HS-5 (cell line): ENCODE measurements at regions not wholly inside any gene's neighbourhood (a gene's known extent, or its start where the extent isn't known, plus 50 kb on each side); places are given as distances from the start of the nearest gene placed in this dataset.
"Not testable (repeated sequence)": the region's sequence is repeated elsewhere in the genome, so short reads cannot be mapped to it uniquely, and the experiment has no call there.

Experiments
- DNase-seq: peaks from one replicate; pipeline ENCODE4 v3.0.0-alpha.2; 2012; ENCODE audit warnings: low read depth

DNA sequence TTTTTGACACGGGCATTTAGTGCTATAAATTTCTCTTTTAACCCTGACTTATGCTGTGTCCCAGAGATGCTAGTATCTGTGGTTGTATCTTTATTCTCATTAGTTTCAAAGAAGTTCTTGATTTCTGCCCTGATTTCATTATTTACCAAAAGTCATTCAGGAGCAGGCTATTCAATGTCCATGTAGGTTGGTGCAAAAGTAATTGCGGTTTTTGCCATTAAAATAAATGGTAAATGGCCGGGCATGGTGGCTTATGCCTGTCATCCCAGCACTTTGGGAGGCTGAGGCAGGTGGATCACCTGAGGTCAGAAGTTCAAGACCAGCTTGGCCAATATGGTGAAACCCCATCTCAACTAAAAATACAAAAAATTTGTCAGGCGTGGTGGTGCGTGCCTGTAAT lies 1097.4 kb upstream of the SLIT2 start:
- not testable (repeated sequence) for DNase-seq

DNA sequence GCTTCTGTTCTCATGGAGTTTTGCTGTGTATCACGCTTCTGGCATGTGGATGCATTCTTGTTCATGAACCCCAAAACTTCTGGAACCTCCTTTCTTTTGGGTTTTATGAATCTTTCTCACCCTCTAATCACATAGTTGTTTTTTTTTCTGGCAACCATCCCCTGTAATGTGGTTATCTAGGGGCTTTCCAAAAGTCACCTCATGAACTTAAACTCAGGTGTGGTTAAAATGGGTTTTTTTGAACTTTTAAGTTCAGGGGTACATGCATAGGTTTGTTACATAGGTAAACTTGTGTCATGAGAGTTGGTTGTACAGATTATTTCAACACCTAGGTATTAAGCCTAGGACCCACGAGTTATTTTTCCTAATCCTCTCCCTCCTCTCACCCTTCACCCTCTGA lies 1099.4 kb upstream of the SLIT2 start:
- no peak for DNase-seq

DNA sequence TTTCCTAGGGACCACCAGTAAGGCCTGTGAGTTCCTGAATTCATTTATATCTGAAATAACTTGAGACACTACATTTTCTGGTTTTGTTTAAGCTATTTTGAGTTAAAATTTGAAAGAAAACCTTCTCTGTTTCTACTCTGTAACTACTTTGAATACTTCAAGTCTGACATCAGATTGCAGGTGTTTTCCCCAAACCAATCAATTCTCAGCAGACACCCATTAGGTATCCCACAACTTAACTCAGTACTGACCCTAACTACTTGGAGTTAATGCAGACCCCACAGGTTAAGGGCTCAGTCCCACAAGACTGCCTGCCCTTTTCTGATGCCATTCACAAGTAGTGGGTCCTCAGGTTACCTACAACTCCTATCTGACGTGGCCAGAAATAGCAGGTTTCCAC lies 1100.0 kb upstream of the SLIT2 start:
- DNase-seq, result no peak

DNA sequence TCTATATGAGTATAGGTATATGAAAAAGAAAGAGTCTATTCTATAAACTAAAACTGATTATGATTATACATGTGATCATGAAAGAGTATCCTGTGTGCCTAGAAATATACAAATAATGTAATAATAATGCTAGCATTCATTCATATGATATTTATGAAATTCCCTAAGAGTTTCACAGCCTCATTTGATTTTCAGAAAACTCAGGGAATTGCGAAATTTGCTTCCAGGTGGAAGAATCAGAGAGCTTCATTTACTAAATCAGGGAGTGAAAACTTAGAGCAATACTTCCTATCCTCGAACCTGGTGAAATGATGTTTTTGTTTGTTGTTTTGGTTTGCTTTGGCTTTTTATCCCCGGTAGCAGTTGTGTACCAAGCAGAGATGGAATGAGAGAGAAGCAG lies 1105.7 kb upstream of the SLIT2 start:
- no peak for DNase-seq

DNA sequence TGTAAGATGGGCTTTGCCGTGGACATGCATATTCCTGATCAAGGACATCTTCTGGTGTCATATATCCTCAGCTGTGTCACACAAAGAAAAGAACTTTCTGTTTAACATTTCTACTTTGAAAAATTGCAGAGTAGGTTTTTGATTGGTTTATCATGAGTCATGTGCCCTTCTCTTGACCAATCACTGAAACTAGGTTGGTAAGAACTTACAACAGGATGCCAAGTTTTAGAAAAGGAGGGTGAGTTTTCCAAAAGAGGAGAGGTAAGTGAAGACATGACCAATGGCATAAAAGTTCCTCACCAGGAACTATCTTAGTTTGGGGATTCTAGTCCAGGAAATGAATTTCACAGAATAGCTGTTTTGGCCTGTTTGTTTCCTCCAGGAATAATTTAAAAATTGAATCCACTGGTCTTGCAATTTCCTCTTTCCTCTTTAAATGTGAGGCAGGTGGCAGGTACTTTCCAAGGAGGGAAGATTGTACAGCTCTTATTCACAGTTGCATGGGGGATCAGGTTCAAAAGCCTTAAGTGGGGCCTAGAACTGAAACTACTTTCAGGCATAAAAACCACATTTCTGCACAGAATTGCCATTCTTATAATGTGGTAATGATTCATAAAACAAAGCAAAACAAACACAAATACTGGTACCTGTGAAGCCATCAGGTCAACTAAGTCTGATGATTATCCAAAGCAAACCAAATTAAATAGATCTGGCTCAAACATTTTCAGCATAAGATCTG lies 1114.5 kb upstream of the LCORL start:
- DNase-seq, result no peak

DNA sequence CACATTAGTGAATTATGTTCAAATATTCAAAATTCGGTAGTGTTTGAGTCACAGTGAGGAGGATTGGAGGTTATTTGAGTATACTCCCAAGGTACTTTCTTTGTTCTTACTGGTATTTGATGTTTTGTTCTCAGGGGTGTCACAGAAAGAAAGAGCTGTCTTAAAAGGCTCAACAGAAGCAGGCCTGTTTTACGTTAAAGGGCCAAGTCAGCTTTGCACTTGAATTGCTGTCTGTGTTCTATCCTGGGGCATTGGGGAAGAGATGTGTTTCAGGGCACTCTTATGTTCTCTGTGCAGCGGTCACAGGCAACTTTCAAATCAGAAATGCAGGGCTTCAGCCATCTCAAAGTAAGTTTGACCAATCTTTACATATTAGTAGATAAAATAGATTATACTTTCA lies 1113.1 kb upstream of the LCORL start:
- DNase-seq, result no peak

DNA sequence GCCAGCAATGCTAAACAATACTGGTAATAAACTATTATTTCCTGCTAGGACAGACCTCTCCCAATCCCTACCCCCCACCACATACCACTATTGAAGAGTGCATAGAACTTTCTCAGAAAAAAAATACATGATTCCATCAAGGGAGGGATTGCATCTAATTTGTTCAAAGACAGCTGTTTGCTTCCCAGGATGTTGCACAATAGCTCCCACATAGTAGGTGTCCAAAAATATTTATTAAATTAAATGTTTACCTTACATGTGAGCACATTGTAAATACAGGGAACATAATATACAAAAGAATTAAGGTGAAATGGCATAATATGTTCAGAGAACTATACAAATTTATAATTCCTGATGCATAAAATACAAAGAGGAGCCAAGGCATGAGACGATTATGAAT lies 1111.8 kb upstream of the LCORL start:
- no peak for DNase-seq

DNA sequence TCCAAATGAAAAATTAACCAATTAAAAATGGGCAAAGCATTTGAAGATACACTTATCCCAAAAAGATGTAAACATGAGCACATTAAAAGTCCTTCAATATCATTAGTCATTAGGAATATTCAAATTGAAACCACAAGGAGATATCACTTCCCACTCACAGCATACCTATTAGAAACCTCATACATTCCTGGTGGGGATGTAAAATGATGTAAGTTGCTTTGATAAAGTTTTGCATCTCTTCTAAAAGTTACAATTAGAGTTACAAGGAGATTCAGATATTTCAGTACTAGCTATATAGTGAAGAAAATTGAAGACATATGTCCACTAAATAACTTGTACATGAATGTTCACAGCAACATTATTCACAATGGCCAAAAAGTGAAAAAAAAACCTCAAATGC lies 1109.3 kb upstream of the LCORL start:
- DNase-seq, result peak; percentile 72

DNA sequence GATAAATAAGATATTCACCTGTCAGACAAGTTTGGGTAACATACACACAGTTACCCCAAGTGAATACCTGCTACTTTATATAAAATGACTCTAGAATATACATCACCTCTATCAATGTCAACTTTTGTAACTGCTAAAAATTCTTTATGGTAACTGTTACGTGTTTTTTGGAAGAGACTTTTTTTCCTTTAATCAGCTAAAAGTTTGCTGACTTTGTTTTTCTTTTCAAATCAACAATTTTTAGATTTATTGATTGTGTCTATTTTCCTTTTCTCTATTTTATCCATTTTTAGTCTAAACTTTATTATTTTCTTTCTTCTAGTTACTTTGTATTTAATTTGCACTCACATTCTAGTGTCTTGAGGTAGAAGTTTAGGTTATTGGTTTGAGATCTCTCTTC lies 1106.6 kb upstream of the LCORL start:
- DNase-seq, result no peak

DNA sequence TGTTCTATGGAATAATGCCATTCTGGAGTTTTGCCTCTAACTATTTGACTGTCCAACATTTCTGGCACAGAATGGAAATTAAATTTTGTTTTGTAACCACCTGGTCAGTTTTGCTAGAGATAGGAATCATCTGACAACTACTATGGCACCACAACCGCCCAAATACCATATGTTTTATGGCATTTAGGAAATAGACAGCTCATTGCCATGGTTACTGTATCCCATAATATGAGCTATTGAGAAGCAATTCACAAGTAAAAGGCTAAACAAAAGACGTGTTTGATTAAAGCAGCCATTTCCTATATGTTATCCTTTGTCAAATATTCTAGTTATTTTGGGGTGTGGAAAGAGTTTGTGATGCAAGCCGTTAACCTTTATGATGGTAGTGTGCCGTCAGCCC lies 1105.3 kb upstream of the LCORL start:
- no peak for DNase-seq

DNA sequence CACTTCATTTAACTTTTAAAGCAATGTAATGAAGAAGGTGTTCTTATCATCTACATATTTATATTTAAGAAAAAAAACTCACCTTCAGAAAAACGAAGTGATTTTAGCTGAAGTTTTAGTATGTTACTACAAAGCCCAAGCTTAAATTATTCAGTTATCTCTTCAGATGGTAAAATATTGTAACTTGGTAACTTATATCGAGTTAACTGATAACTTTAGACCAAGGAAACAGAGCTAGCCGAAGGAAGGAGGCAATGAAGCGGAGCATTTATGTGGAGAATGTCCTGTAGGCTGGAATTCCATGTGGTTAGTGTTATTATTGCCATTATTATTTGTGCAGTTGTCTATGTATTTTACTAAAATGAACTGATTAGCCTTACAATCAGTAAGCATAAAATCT lies 1102.1 kb upstream of the LCORL start:
- DNase-seq, result no peak

DNA sequence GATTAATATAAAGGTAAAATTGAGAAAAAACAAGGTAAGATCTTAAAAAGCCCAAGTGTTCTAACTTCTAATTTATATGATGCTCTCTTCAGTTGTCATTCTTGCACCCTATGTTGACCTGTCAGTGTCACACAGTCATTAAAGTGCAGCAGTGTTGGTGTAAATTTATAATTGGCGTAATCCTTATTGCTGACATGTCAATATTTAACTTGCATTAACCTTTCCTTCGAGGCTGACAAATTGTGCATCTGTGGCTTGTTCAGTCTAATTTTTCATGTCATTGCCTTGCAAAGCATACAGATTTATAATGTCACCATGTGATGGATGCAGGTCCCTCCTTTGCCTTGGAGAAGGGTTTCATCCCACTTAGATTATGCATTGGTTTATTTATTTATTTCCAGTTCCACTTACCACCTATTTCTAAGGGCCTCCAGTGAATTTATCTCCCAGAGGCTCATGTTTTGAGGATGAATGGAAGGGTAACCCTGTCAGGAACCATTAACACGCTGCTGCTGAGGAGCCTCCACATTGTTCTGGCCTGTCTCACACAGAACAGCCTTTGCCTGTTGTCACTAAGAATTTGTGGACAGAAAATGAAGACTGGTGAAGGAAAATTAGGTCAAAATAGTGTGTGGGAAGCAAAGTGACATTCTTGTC lies 1098.5 kb upstream of the LCORL start:
- DNase-seq, result no peak

DNA sequence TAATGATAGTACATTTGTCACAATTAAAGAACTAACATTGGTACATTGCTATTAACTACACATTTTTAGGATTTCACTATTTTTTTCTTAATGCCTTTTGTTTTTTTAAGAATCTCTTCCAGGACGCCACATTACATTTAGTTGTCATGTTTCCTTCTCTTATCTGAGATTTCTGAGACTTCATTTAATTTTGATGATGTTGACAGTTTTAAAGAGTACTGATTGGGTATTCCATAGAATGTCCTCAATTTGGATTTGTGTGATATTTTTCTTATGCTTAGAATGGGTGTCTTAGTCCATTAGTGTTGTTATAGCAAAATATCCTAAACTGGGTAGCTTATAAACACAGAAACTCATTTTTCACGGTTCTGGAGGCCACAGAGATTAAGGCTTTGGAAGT lies 1095.5 kb upstream of the LCORL start:
- DNase-seq, result no peak

DNA sequence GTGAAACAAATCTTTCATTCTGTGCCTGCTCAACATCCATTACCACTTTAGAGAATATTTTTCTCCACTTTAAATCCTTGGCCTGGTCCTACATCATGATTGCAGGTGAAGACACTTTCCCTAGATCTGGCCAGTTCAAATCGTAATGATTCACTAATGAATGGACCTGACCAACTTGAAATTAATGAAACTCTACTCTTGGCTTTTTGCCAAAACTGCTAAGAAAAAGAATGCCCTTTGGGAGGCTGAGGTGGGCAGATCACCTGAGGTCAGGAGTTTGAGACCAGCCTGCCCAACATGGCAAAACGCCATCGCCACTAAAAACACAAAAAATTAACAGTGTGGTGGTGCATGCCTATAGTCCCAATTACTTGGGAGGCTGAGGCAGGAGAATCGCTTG lies 1082.6 kb upstream of the LCORL start:
- DNase-seq, result no peak

DNA sequence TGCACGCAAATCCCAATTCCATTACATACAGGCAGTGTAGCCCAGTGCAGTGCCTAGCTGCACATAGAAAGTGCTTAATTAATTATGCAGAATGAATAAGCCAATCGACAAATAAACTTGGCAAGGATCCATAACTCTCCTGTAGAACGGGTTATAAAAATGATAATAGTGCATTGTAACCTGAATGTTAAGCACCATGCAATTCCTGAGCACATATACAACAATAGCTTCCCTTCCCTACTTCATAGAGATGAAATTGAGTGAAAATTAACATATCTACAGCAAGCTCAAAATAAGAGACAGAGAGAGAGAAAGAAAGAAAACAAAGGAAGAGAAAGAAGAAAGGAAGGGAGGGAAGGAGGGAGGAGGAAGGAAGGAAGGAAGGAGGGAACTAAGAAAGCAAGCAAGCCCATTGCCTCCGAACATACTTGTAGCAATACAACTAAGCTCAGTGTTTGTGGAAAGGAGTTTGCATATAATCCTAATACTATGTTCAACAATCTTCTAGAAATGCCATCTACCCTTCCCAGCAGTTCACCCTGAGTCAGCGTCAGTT lies 1074.0 kb upstream of the LCORL start:
- DNase-seq, result no peak

DNA sequence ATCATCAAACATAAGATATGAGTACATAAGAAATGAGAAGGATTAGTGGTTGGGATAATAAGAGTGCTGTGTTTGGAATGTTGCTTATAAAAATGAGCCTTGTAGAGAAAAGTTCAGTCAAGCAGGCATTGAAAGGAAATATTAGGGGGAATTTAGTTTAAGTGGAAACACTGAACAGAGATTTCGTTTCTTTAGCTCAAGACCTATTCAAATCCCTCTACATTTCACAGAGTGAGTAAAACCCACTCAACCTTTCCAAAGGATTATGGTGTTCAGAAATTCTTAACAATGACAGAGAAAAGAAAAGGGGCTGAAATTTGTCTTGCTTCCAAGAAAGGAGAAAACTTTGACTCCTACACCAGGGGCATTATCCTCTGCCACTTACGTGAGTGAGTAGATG lies 1072.4 kb upstream of the LCORL start:
- DNase-seq, result no peak

DNA sequence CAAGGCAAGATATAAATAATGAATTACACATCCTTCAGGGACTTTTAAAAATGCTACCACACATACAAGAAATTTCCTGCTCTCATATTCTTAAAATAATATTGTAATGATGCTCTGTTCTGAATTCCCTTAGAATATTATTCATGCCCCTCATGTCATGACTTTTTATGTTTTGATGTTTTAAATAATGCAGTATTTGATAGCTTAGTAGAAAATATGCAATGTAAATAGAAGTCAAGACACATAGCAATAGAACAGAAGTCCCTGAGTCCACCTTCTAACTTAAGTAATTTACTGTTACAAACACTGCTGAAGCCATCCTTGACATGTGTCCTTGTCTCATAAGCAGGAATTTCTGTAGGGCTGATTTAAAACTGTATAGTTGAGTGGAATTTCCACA lies 1071.2 kb upstream of the LCORL start:
- DNase-seq, result no peak

DNA sequence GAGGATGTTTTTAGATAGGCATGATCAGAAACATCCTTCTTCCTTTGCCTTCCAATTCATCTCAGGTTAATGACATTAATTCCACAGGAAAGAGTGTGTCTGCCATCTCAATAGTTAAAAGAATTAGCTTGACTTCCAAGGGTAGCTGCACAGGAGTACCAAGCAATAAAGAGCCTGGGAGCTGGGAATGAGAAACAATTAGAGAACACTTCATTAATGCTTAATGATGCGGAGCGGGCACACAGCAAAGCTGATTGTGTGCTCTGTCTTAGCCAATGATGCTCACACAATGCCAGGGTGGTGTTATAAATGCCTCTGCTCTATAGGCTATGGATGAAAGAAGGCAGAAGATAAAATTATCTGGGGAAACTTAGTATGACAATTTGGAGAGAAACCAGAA lies 1052.5 kb upstream of the LCORL start:
- no peak for DNase-seq

DNA sequence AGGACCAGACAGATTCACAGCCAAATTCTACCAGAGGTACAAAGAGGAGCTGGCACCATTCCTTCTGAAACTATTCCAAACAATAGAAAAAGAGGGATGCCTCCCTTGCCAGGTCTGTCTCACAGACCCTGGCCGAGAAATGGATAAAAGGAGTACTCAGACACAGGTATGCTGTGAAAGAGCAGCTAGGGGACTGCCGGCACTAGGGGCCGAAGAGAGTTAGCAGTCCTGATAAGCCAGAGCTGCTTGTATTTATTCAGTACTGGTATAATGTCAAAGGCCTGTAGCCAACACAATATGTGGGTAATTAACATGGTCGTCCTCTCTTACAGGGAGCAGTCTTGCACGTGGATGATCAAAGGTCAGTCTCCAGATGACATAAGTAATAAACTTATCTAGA lies 1042.1 kb upstream of the LCORL start:
- no peak for DNase-seq

DNA sequence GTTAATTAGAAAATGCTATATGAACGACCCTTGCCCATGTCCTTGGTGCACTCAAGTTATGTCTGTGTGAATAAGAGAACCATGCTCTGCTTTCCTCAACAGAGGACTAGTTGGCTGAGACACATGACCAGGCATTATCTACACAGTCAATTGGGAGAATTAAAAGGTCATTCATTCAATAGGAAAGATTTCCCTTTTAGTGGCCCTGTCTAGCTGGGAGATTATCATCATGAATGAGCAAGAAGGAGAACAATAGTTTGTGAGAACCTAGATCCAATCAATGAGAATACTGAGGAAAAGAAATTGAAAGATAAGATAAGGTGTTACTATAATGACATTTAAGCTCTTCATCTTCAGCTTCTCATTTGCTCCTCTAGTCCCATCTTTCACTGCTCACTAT lies 1033.4 kb upstream of the LCORL start:
- DNase-seq, result no peak

DNA sequence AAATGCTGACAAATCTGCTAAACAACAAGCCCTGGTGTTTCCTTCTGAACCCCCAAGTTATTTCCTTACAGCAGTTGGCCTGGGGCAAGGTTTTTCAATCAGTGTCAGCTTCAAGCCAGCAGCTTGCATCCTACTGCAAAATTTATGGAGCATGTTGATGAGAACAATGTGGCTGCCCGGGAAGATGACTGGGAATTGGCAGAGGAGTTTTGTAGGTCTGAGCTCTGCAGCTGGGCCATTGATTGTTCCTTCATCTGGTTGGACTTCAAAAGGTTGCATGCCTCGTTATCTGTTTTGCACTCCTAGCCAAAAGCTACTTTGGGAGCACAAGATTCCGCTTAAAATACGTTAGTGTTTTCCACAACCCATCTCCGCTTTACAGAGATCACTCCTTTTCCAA lies 1030.3 kb upstream of the LCORL start:
- DNase-seq, result no peak

DNA sequence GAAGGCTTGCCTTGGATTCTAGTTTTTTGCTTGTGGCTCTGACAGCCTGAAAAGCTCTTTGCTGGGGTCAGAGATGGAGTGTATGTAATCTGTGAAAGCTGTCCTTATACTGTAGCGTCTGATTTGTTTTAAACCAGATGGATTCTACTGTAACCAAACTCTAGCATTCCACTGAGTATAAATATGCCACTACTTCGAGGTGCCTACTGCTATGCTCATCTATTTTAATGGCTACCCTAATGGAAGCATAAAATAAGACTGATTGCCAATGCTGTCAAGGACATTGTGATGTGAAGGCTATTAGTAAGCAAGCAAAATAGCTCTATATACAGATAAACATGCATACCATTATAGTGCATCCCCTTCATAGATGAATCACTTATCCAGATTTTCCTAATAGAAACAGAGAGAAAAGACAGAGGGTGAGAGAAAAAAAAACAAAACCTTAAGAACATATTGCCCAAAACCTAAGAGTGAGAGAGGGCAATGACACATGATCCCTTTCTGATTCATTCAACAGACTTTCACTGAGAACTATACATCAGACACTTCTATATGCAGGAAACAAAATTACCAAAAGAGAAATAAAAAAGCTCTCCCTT lies 1025.8 kb upstream of the LCORL start:
- peak; percentile 6 for DNase-seq

DNA sequence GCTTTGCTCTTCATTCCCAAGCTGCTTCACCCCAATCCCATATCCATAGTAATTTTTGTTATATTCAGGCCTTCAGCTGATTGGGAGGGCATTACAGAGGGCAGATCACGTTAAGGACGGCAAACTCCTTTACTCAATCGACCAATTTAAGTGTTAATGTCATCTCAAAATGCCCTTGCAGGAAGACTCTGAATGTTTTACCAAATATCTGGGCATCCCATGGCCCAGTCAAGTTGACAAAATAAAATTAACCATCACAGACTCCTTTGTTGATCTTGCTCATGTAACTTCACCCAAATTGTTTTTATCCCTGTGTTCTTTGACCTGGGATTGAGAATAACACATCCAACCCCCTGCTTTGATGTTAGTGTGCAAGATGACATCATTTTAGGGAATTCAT lies 1018.3 kb upstream of the LCORL start:
- no peak for DNase-seq
